Stimulated activated CD4-positive, alpha-beta T cell treated with anti-CD3 and anti-CD28 coated beads, Interleukin-1b, Interleukin-23, amount 100 ng/mL, for 1 hour (primary cell): ENCODE measurements at regions not wholly inside any gene's neighbourhood (a gene's known extent, or its start where the extent isn't known, plus 50 kb on each side); places are given as distances from the start of the nearest gene placed in this dataset.
"Not testable (repeated sequence)": the region's sequence is repeated elsewhere in the genome, so short reads cannot be mapped to it uniquely, and the experiment has no call there.

Experiments
- DNase-seq, 2 donors: peaks; one replicate each; pipeline ENCODE4 v3.0.0-alpha.2; 2020; ENCODE audit warnings: low read depth in 2 of 2

GRCh38 chr2:82968358-82968757, 1490.7 kb downstream of the SUCLG1 start:
- no peak for DNase-seq

GRCh38 chr2:82964341-82964740, 1494.7 kb downstream of the SUCLG1 start:
- no peak for DNase-seq

GRCh38 chr2:82959727-82960126, 1499.4 kb downstream of the SUCLG1 start:
- DNase-seq = no peak

GRCh38 chr2:82954868-82955267, 1504.2 kb downstream of the SUCLG1 start:
- no peak for DNase-seq

- no peak for DNase-seq
Observed at GRCh38 chr2:82939211-82939610, 1519.9 kb downstream of the SUCLG1 start.

GRCh38 chr2:82938321-82938845, 1520.7 kb downstream of the SUCLG1 start:
- not testable (repeated sequence) for DNase-seq

GRCh38 chr2:82913566-82913965, 1545.5 kb downstream of the SUCLG1 start:
- no peak for DNase-seq

GRCh38 chr2:82896117-82896516, 1563.0 kb downstream of the SUCLG1 start:
- DNase-seq = no peak

- no peak for DNase-seq
Observed at GRCh38 chr2:82893190-82893589, 1565.9 kb downstream of the SUCLG1 start.

GRCh38 chr2:82879803-82880202, 1579.3 kb downstream of the SUCLG1 start:
- no peak for DNase-seq

- DNase-seq = no peak
Observed at GRCh38 chr2:82875858-82876257, 1583.2 kb downstream of the SUCLG1 start.

GRCh38 chr2:82857967-82858366, 1601.1 kb downstream of the SUCLG1 start:
- DNase-seq = no peak

GRCh38 chr2:82853299-82853698, 1605.8 kb downstream of the SUCLG1 start:
- DNase-seq = no peak

GRCh38 chr2:82852787-82853186, 1606.3 kb downstream of the SUCLG1 start:
- no peak for DNase-seq

GRCh38 chr2:82848285-82848684, 1610.8 kb downstream of the SUCLG1 start:
- DNase-seq = no peak

GRCh38 chr2:82839036-82839435, 1620.0 kb downstream of the SUCLG1 start:
- no peak for DNase-seq

- DNase-seq = no peak
Observed at GRCh38 chr2:82837588-82838304, 1621.3 kb downstream of the SUCLG1 start.

GRCh38 chr2:82834893-82835292, 1624.2 kb downstream of the SUCLG1 start:
- no peak for DNase-seq

GRCh38 chr2:82827426-82827825, 1631.7 kb downstream of the SUCLG1 start:
- no peak for DNase-seq

GRCh38 chr2:82826437-82826836, 1632.6 kb downstream of the SUCLG1 start:
- DNase-seq = no peak

- no peak for DNase-seq
Observed at GRCh38 chr2:82825410-82826090, 1633.5 kb downstream of the SUCLG1 start.

GRCh38 chr2:82823892-82824291, 1635.2 kb downstream of the SUCLG1 start:
- no peak for DNase-seq

- no peak for DNase-seq
Observed at GRCh38 chr2:82819951-82820350, 1639.1 kb downstream of the SUCLG1 start.
